ENCODE measurements at regions not wholly inside any gene's neighbourhood (a gene's known extent, or its start where the extent isn't known, plus 50 kb on each side); places are given as distances from the start of the nearest gene placed in this dataset.

DNA sequence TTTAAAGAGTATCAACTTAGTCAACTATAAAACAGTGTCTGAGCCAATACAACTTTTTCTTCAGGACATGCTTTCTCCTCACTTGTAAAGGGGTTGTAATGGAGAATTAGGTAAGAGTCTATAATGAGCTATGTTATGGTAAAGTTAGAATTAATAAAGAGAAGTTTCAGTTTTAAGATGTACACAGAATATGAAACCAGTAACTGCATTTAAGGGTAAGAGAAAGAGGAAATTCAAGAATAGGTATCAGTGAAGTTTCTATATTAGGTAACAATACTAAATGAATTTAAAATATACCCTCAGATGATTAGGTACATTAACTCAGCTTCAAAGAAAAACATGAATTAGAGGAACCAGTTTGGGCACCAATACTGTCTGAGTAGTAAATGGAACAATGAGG, 1444.3 kb upstream of the ADGRB3 start:
- TF ChIP-seq, protein P1, sequence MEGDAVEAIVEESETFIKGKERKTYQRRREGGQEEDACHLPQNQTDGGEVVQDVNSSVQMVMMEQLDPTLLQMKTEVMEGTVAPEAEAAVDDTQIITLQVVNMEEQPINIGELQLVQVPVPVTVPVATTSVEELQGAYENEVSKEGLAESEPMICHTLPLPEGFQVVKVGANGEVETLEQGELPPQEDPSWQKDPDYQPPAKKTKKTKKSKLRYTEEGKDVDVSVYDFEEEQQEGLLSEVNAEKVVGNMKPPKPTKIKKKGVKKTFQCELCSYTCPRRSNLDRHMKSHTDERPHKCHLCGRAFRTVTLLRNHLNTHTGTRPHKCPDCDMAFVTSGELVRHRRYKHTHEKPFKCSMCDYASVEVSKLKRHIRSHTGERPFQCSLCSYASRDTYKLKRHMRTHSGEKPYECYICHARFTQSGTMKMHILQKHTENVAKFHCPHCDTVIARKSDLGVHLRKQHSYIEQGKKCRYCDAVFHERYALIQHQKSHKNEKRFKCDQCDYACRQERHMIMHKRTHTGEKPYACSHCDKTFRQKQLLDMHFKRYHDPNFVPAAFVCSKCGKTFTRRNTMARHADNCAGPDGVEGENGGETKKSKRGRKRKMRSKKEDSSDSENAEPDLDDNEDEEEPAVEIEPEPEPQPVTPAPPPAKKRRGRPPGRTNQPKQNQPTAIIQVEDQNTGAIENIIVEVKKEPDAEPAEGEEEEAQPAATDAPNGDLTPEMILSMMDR (IDR thresholded peaks at IDR 0.05) = no peak
- TF ChIP-seq POLR2AphosphoS5 (IDR thresholded peaks at IDR 0.05) (no peak), POLR2A (IDR thresholded peaks at IDR 0.05) (no peak), EP300 (IDR thresholded peaks at IDR 0.05; ENCODE audit: low read depth) (no peak)
